GM23338 (cell line): ENCODE measurements at regions not wholly inside any gene's neighbourhood (a gene's known extent, or its start where the extent isn't known, plus 50 kb on each side); places are given as distances from the start of the nearest gene placed in this dataset.

Source experiments
- ATAC-seq: fragments of 200-7000 bp; cut with Tn5 transposase; 3 replicates; pipeline ENCODE4 v1.9.1; 2020
- DNase-seq: peaks from one replicate; pipeline ENCODE4 v3.0.0-alpha.2; 2015; ENCODE audit warnings: low spot score
- H2AFZ ChIP-seq: fragments of 200-600 bp; sonication (generic); 2 replicates; pipeline ENCODE4 v1.8.0; 2016; ENCODE audit warnings: antibody characterized with exemption, mild to moderate bottlenecking, moderate library complexity
- H3F3A ChIP-seq: fragments of 200-600 bp; sonication (generic); replicated peaks from 2 replicates; pipeline ENCODE4 v1.8.0; 2017; ENCODE audit warnings: antibody characterized with exemption, mixed run types, low read depth
- H3K27ac ChIP-seq: fragments of 200-600 bp; sonication (generic); 2 replicates; pipeline ENCODE4 v1.6.1; 2016; ENCODE audit warnings: low read depth
- H3K27me3 ChIP-seq: fragments of 200-600 bp; sonication (generic); 2 replicates; pipeline ENCODE4 v1.8.0; 2016; ENCODE audit warnings: mild to moderate bottlenecking, mixed run types, moderate library complexity; ENCODE audit not compliant: insufficient read depth
- H3K36me3 ChIP-seq: fragments of 200-600 bp; sonication (generic); 2 replicates; pipeline ENCODE4 v1.8.0; 2016; ENCODE audit warnings: mild to moderate bottlenecking; ENCODE audit not compliant: insufficient read depth
- H3K4me1 ChIP-seq: fragments of 200-600 bp; sonication (generic); 2 replicates; pipeline ENCODE4 v1.8.0; 2016; ENCODE audit warnings: mild to moderate bottlenecking, moderate library complexity; ENCODE audit not compliant: insufficient read depth
- H3K4me2 ChIP-seq: fragments of 200-600 bp; sonication (generic); 2 replicates; pipeline ENCODE4 v1.7.1; 2017; ENCODE audit warnings: mixed run types
- H3K4me3 ChIP-seq: fragments of 200-600 bp; sonication (generic); 2 replicates; pipeline ENCODE4 v1.6.1; 2016; ENCODE audit warnings: mixed run types
- H3K79me2 ChIP-seq: fragments of 200-600 bp; sonication (generic); replicated peaks from 2 replicates; pipeline ENCODE4 v1.8.0; 2017; ENCODE audit warnings: mild to moderate bottlenecking; ENCODE audit not compliant: insufficient read depth
- H3K9me2 ChIP-seq: fragments of 200-600 bp; sonication (generic); 2 replicates; pipeline ENCODE4 v1.8.0; 2017; ENCODE audit not compliant: insufficient read depth
- H4K20me1 ChIP-seq: fragments of 200-600 bp; sonication (generic); replicated peaks from 2 replicates; pipeline ENCODE4 v1.8.0; 2017; ENCODE audit warnings: mild to moderate bottlenecking; ENCODE audit not compliant: insufficient read depth
- H3K27ac Mint-ChIP-seq: 2 replicates; pipeline ENCODE4 v1.8.0; 2020; ENCODE audit warnings: inconsistent platforms, mild to moderate bottlenecking, moderate library complexity, mixed read lengths
- H3K27me3 Mint-ChIP-seq: 3 replicates; pipeline ENCODE4 v1.8.0; 2022; ENCODE audit warnings: low read depth, mild to moderate bottlenecking, moderate library complexity, mixed read lengths, inconsistent platforms; ENCODE audit not compliant: insufficient read depth, poor library complexity
- H3K36me3 Mint-ChIP-seq: 3 replicates; pipeline ENCODE4 v1.8.0; 2021; ENCODE audit warnings: low read depth, mild to moderate bottlenecking, inconsistent platforms, moderate library complexity, mixed read lengths
- H3K4me1 Mint-ChIP-seq: 3 replicates; pipeline ENCODE4 v1.8.0; 2020; ENCODE audit warnings: mild to moderate bottlenecking, inconsistent platforms, mixed read lengths
- H3K4me3 Mint-ChIP-seq: 3 replicates; pipeline ENCODE4 v1.8.0; 2021; ENCODE audit warnings: moderate library complexity, mild to moderate bottlenecking, inconsistent platforms, mixed read lengths
- H3K9me3 Mint-ChIP-seq: 3 replicates; pipeline ENCODE4 v1.8.0; 2020; ENCODE audit warnings: moderate library complexity, mild to moderate bottlenecking, inconsistent platforms, mixed read lengths
- CREB1 ChIP-seq: fragments of 250-450 bp; sonication (Bioruptor Pico); IDR thresholded peaks from 2 replicates; pipeline ENCODE4 v1.5.0; 2020; ENCODE audit warnings: low read depth, mild to moderate bottlenecking, moderate library complexity
- CTCF ChIP-seq, 2 experiments: fragments of 200-600 bp in 1 of 2; sonication (generic) in 1 of 2; conservative IDR thresholded peaks; 2 replicates each; pipeline versions ENCODE4 v1.5.1 to v1.6.1; 2016 to 2017; ENCODE audit warnings: antibody characterized with exemption in 2 of 2, low read depth in 2 of 2, mild to moderate bottlenecking in 2 of 2, moderate library complexity in 1 of 2
- ETS1 ChIP-seq: IDR thresholded peaks from 2 replicates; pipeline ENCODE4 v1.6.1; 2016; ENCODE audit warnings: antibody characterized with exemption
- EZH2phosphoT487 ChIP-seq: fragments of 200-600 bp; sonication (generic); IDR thresholded peaks from one replicate; pipeline ENCODE4 v1.8.1; 2018; ENCODE audit warnings: antibody characterized with exemption; ENCODE audit not compliant: unreplicated experiment
- JUNB ChIP-seq: IDR thresholded peaks from one replicate; pipeline ENCODE4 v1.6.1; 2016; ENCODE audit warnings: antibody characterized with exemption; ENCODE audit not compliant: unreplicated experiment
- NANOG ChIP-seq: IDR thresholded peaks from 2 replicates; pipeline ENCODE4 v1.6.1; 2016; ENCODE audit warnings: antibody characterized with exemption, borderline replicate concordance
- ZNF114 ChIP-seq: fragments of 250-450 bp; sonication (Bioruptor Pico); IDR thresholded peaks from 2 replicates; pipeline ENCODE4 v1.5.0; 2020; ENCODE audit warnings: mild to moderate bottlenecking, moderate library complexity
- ZNF331 ChIP-seq: fragments of 250-450 bp; sonication (Bioruptor Pico); IDR thresholded peaks from 2 replicates; pipeline ENCODE4 v1.5.0; 2020; ENCODE audit warnings: low read depth, mild to moderate bottlenecking, moderate library complexity
- TF ChIP-seq, protein P1 (sequence below): fragments of 250-450 bp; sonication (Bioruptor Pico); IDR thresholded peaks from 2 replicates; pipeline ENCODE4 v1.5.0; 2020; ENCODE audit warnings: mild to moderate bottlenecking, moderate library complexity
- TF ChIP-seq, protein P2 (sequence below): IDR thresholded peaks from one replicate; pipeline ENCODE4 v1.6.1; 2018; ENCODE audit warnings: antibody characterized with exemption; ENCODE audit not compliant: unreplicated experiment

GRCh38 chr18:24544949-24545348, 84.5 kb downstream of the HRH4 start (continued):
- TF ChIP-seq, protein P1, sequence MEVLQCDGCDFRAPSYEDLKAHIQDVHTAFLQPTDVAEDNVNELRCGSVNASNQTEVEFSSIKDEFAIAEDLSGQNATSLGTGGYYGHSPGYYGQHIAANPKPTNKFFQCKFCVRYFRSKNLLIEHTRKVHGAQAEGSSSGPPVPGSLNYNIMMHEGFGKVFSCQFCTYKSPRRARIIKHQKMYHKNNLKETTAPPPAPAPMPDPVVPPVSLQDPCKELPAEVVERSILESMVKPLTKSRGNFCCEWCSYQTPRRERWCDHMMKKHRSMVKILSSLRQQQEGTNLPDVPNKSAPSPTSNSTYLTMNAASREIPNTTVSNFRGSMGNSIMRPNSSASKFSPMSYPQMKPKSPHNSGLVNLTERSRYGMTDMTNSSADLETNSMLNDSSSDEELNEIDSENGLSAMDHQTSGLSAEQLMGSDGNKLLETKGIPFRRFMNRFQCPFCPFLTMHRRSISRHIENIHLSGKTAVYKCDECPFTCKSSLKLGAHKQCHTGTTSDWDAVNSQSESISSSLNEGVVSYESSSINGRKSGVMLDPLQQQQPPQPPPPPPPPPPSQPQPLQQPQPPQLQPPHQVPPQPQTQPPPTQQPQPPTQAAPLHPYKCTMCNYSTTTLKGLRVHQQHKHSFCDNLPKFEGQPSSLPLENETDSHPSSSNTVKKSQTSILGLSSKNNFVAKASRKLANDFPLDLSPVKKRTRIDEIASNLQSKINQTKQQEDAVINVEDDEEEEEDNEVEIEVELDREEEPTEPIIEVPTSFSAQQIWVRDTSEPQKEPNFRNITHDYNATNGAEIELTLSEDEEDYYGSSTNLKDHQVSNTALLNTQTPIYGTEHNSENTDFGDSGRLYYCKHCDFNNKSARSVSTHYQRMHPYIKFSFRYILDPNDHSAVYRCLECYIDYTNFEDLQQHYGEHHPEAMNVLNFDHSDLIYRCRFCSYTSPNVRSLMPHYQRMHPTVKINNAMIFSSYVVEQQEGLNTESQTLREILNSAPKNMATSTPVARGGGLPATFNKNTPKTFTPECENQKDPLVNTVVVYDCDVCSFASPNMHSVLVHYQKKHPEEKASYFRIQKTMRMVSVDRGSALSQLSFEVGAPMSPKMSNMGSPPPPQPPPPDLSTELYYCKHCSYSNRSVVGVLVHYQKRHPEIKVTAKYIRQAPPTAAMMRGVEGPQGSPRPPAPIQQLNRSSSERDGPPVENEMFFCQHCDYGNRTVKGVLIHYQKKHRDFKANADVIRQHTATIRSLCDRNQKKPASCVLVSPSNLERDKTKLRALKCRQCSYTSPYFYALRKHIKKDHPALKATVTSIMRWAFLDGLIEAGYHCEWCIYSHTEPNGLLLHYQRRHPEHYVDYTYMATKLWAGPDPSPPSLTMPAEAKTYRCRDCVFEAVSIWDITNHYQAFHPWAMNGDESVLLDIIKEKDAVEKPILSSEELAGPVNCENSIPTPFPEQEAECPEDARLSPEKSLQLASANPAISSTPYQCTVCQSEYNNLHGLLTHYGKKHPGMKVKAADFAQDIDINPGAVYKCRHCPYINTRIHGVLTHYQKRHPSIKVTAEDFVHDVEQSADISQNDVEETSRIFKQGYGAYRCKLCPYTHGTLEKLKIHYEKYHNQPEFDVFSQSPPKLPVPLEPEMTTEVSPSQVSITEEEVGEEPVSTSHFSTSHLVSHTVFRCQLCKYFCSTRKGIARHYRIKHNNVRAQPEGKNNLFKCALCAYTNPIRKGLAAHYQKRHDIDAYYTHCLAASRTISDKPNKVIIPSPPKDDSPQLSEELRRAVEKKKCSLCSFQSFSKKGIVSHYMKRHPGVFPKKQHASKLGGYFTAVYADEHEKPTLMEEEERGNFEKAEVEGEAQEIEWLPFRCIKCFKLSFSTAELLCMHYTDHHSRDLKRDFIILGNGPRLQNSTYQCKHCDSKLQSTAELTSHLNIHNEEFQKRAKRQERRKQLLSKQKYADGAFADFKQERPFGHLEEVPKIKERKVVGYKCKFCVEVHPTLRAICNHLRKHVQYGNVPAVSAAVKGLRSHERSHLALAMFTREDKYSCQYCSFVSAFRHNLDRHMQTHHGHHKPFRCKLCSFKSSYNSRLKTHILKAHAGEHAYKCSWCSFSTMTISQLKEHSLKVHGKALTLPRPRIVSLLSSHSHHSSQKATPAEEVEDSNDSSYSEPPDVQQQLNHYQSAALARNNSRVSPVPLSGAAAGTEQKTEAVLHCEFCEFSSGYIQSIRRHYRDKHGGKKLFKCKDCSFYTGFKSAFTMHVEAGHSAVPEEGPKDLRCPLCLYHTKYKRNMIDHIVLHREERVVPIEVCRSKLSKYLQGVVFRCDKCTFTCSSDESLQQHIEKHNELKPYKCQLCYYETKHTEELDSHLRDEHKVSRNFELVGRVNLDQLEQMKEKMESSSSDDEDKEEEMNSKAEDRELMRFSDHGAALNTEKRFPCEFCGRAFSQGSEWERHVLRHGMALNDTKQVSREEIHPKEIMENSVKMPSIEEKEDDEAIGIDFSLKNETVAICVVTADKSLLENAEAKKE (CRISPR knock-in tag) = no peak
- TF ChIP-seq ZNF331 (CRISPR knock-in tag) (no peak), ETS1 (no peak), NANOG (no peak), CREB1 (no peak), JUNB (no peak)

- DNase-seq (no peak), ATAC-seq (no peak)
- no peaks in the 10 kb centered on the region for H3K9me2 ChIP-seq
- H3F3A ChIP-seq = no peaks in the 10 kb centered on the region
- Mint-ChIP-seq H3K27ac (no peak overlapping the region), H3K27me3 (peaks cover 3% of the 10 kb centered on the region), H3K9me3 (no peaks in the 10 kb centered on the region), H3K4me1 (peaks cover 4% of the 10 kb centered on the region; the same call in 1 of the 3 replicates), H3K36me3 (no peaks in the 10 kb centered on the region), H3K4me3 (no peak overlapping the region)
- H2AFZ ChIP-seq = peak overlapping the region; percentile 4; the same call in 1 of the 2 replicates
- H3K4me1 ChIP-seq = 0 out of 2 replicates have a peak, but pooled peaks cover 4% of the 10 kb centered on the region
- no peak overlapping the region for H3K4me2 ChIP-seq
- no peak for TF ChIP-seq ZNF114 (CRISPR knock-in tag)
- TF ChIP-seq CTCF (conservative IDR thresholded peaks at IDR 0.05; ENCODE audit: low read depth in 2 of 2) = no peak
- no peak for TF ChIP-seq ETS1
- no peak for TF ChIP-seq EZH2phosphoT487
- TF ChIP-seq, protein P2, sequence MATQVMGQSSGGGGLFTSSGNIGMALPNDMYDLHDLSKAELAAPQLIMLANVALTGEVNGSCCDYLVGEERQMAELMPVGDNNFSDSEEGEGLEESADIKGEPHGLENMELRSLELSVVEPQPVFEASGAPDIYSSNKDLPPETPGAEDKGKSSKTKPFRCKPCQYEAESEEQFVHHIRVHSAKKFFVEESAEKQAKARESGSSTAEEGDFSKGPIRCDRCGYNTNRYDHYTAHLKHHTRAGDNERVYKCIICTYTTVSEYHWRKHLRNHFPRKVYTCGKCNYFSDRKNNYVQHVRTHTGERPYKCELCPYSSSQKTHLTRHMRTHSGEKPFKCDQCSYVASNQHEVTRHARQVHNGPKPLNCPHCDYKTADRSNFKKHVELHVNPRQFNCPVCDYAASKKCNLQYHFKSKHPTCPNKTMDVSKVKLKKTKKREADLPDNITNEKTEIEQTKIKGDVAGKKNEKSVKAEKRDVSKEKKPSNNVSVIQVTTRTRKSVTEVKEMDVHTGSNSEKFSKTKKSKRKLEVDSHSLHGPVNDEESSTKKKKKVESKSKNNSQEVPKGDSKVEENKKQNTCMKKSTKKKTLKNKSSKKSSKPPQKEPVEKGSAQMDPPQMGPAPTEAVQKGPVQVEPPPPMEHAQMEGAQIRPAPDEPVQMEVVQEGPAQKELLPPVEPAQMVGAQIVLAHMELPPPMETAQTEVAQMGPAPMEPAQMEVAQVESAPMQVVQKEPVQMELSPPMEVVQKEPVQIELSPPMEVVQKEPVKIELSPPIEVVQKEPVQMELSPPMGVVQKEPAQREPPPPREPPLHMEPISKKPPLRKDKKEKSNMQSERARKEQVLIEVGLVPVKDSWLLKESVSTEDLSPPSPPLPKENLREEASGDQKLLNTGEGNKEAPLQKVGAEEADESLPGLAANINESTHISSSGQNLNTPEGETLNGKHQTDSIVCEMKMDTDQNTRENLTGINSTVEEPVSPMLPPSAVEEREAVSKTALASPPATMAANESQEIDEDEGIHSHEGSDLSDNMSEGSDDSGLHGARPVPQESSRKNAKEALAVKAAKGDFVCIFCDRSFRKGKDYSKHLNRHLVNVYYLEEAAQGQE = no peak
- TF ChIP-seq JUNB = no peak
- no peak overlapping the region for H3K27ac ChIP-seq
- no peaks in the 10 kb centered on the region for H3K36me3 ChIP-seq
- H3K27me3 ChIP-seq = no peaks in the 10 kb centered on the region
- no peaks in the 10 kb centered on the region for H3K79me2 ChIP-seq
- H3K4me3 ChIP-seq = no peak overlapping the region
- H4K20me1 ChIP-seq = no peaks in the 10 kb centered on the region
These were observed 85.2 kb downstream of the HRH4 start for GRCh38 chr18:24545651-24546050.
